Spleen (tissue), 7 donors: ENCODE measurements at regions not wholly inside any gene's neighbourhood (a gene's known extent, or its start where the extent isn't known, plus 50 kb on each side); places are given as distances from the start of the nearest gene placed in this dataset.

Experiments used
- CTCF ChIP-seq, 11 experiments: fragments of 200-600 bp in 7 of 11; fragments of 450-650 bp in 4 of 11; sonication (generic) in 4 of 11; IDR thresholded peaks in 8 of 11; conservative IDR thresholded peaks in 3 of 11; 1 replicate in 7 of 11; 2 replicates in 4 of 11; pipeline versions ENCODE4 v1.4.0 to v1.8.0; 2016 to 2021; ENCODE audit warnings: antibody characterized with exemption in 11 of 11, inconsistent platforms in 4 of 11, mild to moderate bottlenecking in 1 of 11
- POLR2A ChIP-seq, 3 donors: fragments of 450-650 bp; IDR thresholded peaks; one replicate each; pipeline ENCODE4 v1.5.1; 2017; ENCODE audit warnings: antibody characterized with exemption in 3 of 3, mild to moderate bottlenecking in 1 of 3
- donor health status: DM: no; HTN: no; CAD: no; lungs with moderate emphysema.
- donor health status: DM: no; HTN: no; CAD: no.
- donor health status: DM: no; HTN: no; CAD: no.

GRCh38 chr2:121064186-121064585 lies 220.8 kb downstream of the TFCP2L1 start:
- TF ChIP-seq CTCF (IDR thresholded peaks at IDR 0.05 in 8 of 11, conservative IDR thresholded peaks at IDR 0.05 in 3 of 11) (no peak), POLR2A (IDR thresholded peaks at IDR 0.05) (no peak)
